ENCODE measurements at regions not wholly inside any gene's neighbourhood (a gene's known extent, or its start where the extent isn't known, plus 50 kb on each side); places are given as distances from the start of the nearest gene placed in this dataset.

DNA sequence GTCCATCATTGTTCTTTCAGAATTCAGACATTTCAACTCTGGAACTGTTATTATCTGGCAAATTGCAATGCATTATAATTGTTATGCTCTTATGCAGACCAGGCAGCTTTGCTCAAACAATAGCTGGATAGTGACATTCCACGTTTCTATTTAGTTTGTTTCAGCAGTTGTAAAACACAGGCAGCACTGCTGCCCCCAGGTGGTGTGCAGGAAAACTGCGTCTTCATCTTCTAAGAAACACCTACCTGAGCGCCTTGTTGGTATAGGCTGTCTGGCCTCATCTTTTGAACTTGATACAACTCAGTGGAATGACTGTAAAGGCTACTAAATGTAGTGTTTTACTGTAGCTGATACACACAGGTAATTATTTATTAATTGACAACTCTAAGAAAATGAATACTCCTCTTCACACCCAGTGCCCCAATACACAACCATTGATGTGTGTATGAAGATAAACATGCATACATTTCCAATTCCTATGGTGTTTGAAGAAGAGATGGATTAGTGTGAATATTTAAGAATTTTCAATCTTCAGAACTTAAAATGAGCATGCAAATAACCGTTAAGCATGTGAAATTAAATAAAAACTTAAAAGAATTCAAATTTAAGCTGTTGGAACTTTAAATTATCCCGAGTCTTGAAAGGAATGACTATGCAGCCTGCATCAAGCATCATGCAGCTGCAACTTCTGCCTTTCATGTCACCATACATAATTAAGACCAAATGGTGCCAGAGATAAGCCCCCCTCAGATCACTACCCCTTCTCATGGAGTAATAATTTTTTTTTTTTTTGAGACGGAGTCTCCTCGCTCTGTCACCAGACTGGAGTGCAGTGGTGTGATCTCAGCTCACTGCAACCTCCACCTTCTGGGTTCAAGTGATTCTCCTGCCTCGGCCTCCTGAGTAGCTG, 85.6 kb downstream of the CD8B2 start:
- no peak for FAIRE-seq

DNA sequence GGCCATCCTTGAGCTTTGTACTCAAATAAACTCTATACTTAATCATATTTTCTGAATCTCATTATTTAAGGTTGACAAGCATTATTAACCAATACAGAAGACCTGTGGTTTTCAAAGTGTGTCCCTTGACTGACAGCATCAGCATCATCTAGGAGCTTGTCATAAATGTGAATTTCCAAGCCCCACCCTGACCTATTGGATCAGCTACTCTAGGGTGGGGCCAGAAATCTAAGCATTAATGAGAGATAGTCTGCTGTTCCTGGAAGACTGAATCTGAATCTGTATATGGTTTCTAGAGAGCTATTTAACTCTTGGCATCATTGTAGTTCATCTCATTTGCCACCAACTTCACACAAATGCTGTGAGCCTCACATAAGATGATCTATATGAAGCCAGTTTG, 86.6 kb downstream of the CD8B2 start:
- FAIRE-seq, result no peak

DNA sequence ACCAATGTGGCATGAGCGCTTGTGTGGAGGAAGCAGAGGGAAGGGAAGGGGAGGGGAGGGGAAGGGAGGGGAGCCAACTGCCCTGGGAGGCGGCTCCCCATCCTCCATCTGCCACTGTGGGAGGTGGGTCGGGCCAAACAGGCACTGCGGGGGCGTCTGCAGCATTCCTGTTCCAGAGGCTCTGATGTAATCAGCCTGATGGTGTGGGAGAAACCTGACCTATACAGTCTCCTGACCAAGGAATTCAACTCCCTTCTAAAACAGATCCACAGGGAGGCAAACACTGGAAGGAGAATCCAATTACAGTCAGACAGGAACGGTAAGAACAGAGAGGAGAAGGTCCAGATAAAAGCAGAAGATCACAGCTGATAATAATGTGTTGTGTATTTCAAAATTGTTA, 88.8 kb downstream of the CD8B2 start:
- no peak for FAIRE-seq

DNA sequence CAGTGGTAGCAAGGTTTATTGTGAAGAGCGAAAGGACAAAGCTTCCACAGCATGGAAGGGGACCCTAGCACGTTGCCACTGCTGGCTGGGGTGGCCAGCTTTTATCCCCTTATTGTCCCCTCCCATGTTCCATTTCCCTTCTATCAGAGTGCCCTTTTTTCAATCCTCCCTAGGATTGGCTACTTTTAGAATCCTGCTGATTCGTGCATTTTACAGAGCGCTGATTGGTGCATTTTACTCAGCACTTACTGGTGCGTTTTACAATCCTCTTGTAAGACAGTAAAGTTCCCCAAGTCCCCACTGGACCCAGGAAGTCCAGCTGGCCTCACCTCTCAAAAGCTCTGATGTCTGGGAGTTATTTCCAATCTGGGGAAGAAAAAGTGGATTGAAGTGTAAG, 90.1 kb downstream of the CD8B2 start:
- FAIRE-seq, result no peak

DNA sequence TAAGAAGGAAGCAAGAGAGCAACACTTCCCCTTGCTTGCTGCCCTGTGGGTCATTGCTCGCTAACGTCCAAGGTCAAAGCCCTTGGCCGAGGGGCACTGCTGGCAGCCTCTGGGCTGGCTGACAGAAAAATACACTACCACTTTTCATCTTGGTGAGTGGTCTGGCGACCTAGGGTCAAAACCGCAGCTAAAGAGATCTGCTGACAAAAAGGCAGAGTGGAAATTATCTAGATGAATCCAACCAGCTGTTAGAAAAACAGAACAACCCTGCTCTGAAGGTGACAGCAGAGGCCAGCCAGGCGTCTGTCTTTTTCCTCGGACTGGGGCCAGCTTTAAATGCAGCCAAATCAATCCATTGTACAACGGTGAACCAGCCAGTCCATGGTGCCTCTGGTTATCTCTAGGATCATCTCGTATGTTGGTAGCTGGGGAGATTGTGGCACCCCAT, 92.6 kb downstream of the CD8B2 start:
- no peak for FAIRE-seq

DNA sequence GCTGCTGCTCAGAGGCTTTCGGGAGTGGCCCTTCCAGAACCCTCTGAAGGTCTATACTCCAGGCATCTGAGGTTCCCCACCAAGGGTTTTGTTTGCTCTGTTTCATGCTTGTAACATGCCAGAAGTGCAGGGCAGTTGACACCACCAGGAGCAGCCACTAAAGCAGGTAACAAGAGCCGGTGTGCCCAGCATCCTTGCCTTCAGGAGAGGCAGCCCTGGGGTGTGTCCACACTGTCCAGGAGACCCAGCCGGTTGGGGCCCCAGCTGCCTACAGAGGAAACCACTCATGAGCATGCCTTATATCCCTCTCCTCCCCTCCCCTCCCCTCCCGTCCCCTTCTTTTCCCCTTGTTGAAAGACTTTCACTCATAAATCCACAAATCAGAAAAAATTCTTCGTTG, 93.1 kb downstream of the CD8B2 start:
- no peak for FAIRE-seq

DNA sequence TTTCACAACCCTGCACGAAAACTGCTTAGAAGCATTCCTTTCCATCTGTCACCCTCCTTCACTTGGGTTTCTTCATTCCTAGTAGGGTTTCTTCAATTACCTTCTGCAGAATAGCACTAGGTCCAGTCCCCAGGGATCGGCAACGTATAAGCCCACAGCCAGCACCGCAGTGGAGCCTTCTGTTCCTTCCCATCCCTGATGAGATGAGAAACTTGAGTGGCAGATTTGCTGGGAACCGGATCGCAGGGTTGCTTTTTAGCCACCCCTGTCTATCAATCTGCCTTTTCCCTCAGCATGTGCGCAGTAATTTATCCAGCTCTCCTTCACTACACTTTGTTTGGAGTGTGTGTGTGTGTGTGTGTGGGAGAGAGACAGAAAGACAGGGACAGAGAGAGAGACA, 94.2 kb downstream of the CD8B2 start:
- no peak for FAIRE-seq

DNA sequence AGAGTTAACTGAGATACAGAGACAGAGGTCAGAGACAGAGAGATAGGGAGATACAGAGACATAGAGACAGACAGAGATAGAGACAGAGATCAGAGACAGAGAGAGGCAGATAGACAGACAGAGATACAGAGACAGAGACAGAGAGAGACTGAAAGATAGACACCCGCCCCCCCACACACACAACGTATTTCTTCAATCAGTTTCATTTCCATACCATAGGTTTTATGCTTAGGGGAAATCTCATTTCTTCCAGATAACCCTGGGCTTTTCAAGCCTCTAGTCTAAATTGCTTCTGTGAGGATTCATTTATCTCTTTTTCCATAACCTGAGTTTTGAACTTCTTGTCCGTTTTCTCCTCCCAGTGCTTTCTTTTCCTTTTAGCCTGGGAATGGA, 94.6 kb downstream of the CD8B2 start:
- FAIRE-seq, result no peak

DNA sequence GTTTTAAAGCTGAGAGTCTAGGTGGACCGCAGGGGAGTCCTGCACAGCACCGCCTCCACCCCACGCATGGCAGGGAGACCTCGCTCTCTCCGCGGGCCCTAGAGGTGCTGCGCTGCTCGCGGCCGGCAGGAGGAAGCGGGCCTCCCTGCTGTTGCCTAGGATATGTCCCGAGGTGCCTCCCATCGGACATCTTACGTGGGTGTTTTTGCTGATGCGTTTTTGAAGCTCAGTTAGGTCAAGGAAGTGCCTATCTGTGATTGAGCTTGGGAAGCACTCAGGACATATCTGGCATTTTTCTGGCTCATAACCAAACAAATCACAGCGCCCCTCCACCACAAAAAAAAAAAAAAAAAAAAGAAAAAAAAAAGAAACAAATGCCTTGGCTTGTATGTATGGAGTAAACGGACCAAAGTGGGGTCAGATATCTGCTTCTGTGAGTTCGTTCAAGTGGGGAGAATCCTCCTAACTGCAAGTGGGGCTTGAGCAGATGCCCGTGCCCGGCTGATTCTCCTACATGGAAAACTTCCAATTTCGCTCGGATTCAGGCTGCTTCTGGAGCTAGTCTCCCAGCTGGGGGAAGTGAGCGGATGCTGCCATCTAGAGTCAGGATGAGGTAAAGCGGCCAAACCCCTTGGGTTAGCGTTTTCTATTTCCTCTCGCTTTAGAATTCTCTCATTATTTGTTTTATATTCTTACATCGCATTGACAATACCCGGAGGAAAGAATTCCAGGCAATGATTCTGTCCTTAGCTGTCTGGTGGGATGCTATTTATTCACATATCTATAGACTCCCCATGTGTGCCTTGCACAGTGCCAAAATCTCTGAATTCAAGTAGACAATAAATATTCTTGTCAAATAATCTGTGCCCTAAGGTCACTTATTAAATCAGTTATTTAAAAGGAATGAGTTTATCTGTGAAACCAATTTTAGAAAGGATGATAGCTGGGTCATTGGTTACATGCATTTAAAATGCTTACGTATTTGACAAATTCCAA, 95.3 kb downstream of the CD8B2 start:
- peak; percentile 82 for FAIRE-seq

DNA sequence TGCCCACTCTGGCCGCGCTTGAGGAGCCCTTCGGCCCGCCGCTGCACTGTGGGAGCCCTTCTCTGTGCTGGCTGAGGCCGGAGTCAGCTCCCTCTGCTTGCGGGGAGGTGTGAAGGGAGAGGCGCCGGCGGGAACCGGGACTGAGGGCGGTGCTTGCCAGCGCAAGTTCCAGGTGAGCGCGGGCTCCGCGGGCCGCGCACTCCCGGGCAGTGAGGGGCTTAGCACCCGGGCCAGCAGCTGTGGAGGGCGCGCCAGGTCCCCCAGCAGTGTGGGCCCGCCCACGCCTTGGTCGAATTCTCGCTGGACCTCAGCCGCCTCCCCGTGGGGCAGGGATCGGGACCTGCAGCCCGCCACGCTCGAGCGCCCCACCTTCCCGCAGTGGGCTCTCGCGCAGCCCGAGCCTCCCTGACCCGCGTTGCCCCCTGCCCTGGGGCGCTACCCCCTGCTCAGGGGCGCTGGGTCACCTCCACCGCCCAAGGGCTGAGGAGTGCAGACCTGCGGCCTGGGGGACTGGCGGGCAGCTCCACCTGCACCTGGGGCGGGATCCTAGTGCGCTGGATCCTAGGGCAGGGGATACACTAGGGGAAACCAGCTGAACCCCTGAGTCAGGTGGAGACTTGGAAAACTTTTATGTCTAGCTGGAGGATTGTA, 97.3 kb downstream of the CD8B2 start:
- no peak for FAIRE-seq

DNA sequence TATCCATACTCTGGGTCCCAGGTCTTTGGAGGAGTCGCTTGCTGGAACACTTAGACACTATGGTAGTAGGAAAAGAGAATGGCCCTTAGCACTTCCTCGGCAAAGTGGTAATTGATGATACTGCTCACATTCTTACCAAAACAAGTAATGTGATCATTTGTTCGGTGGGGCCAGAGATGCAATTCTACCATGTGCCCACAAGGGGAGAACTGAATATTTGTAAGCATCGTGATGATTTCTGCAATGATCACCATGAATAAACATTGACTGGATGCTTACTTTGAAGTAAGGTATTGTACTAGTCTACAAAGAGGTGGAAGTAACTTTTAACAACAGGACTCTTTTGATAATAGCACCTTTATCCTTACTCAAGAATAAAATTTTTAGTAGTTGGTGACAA, 109.7 kb downstream of the CD8B2 start:
- FAIRE-seq, result no peak

DNA sequence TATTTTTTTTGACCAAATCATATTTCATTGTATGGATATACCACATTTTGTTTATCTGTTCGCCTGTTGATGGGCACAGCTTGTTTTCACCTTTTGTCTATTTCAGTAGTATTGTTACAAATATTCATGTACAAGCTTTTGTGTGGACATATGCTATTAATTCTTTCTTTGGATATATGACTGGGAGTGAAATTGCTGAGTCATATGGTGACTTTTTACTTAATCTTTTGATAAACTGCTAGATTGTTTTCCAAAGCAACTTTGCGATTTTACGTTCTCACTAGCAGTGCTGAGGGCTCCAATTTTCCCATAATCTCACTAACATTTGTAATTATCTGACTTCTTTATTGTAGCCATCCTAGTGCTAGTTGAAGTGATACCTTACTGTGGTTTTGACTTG, 112.4 kb downstream of the CD8B2 start:
- no peak for FAIRE-seq

DNA sequence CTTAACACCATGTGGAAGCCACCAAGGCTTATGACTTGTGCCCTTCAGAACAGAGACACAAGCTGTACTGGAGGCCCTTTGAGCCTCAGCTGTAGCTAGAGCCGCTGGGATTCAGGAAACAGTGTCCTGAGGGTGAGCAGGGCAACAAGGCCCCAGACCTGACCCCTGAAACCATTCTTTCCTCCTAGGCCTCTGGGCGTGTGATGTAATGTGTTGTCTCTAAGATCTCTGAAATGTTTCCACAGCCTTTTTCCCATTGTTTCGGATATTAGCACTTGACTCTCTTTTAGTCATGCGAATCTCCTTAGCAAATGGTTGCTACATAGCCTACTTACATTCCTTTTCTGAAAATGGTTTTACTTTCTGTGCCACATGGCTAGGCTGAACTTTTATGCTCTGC, 114.9 kb downstream of the CD8B2 start:
- no peak for FAIRE-seq

DNA sequence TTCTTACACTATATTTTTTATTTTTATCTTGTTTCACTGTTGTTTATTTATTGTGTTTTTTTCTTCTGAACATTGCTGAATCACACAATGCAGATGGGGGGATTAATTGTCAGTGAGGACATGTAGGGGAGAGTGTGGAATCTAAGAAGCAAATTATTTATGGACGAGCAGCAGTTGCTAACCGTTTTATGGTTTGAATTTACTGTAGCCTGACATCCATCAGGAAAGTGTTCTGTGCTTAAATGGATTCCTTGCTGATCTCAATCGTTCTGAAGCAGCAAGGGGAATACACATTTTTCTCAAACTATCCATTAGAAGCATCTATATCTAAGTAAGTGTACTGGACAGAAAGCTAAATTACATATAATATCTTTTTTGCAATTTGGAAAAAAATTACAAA, 119.5 kb downstream of the CD8B2 start:
- no peak for FAIRE-seq

DNA sequence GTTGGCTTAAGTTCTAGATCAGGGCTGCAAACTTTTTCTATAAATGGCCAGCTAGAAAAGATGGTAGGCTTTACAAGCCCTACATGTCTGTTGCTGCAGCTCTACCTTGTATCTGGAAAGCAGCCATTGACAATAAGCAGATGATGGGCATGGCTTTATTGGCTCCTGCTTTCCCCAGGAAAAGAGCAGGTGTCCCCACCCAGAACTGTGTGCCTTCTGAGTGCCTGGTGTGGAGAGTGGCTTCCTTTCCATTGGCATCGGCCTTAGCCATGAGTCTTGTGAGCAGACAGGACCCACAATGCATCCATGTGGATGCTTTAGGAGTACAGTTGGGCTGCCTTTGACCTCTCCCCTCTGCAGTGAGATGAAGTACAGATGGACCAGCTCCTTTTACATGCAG, 120.2 kb downstream of the CD8B2 start:
- FAIRE-seq, result no peak

DNA sequence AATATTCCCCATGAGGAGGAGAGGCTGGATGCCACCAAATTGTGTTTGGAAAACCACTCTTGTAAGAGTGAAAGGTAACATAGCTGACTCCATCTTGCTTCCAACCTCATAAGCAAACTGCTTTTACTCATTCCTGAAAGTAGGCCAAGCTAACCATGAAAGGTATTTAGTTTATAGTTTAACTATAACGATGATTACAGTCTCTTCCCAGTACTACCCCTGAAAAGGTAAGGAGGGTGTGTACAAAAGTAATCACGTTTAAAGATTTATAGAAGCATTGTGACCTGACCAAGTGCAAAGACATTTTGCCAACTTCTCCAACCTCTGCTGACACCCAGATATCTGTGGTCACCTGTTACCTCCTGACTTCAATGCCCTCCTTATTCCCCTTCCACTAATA, 122.6 kb downstream of the CD8B2 start:
- FAIRE-seq, result no peak

DNA sequence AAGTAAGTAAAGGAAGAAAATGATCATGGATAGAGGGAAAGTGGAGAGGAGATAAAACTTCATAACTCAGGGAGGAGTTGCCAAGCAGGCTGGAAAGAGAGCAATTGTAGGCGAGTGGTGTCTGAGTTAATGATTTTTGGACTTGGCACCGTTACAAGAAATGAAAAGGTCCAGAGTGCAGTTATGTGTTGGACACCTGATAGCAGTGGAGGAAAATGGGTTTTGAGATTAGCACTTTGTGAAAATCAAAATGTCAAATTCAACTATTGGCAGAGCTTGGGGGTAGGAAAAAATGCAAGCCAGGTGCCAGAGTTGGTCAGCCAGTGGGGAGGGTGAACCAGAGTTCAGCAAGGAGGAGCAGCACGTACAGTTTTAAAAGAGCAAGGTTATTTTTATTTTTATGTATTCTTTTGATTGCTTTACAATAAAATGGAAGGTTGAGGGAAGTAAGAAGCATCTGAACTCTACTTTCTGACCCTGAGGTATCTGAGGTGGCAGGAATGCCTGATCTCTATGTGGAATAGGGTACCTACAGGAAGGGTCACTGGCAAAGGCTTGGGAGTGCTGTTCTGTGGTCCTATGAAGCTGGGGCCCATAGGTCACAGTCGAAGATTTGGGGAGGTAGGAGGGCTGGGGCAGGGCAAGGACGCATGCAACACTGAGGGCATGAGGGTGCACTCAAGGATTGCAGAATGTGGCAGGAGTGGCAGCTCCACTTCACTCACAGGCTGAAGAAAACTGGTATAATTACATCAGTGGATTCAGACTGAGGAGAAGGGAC, 127.5 kb downstream of the CD8B2 start:
- FAIRE-seq, result no peak

DNA sequence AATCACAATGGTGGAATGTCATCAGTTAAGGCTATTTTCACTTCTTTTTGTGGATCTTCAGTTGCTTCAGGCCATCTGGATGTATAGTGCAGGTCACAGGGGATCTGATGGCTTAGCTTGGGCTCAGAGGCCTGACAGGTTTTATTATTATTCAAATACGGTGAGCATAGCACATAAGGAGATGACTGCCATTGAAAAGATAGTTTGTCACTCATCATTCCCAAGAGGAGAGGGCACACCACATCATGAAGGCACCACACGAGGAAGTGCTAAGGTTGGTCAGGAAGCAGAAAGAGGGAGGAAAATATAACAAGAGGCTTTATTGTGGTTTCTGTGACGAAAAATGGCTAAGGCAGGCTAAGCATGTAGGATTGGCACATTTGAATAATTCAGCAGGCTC, 131.4 kb downstream of the CD8B2 start:
- FAIRE-seq, result no peak

DNA sequence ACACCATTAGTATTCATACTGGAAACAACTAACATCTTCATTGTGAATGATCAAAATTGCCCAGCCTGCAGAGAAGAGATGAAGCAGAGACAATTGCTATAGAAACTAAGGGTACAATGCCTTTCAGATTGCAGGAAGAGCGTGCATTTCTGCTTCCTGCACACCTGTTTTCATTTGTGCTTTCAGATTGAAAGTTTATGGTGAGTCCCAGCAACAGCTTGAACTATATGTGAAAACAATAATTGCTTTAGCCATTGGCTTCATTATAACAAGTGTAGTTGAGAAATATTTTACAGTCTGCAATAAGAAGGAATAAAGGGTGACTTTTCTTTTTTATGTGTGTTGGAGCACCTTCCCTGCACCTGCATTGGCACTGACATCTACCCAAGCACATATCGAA, 136.3 kb downstream of the CD8B2 start:
- FAIRE-seq, result no peak

DNA sequence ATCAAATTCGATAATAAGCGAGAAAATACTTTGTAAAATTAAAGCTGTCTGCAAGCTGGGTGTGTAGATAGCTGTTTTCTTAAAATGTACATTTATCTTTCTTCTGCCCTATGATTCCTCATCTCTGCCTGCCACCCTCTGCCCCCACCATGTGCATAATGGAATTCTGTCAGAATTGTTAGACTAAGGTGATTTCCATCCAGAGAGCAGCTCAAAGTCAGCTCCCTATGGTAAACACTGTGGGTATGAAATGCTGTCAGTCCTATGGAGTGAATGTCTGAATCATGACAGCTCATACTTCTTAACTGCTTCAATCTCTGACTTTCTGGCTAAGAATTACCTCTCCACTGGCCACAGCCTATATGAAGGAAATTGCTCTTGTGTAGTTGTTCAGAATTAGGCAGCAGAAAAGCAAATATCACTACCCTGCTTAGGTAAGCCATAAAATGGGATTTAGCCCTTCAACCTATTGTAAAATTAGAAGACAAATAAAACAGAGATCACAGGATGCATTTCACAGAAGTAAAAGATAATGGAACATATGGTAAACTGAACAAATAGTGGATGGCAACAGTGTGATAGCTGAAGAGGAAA, 137.7 kb downstream of the CD8B2 start:
- no peak for FAIRE-seq

DNA sequence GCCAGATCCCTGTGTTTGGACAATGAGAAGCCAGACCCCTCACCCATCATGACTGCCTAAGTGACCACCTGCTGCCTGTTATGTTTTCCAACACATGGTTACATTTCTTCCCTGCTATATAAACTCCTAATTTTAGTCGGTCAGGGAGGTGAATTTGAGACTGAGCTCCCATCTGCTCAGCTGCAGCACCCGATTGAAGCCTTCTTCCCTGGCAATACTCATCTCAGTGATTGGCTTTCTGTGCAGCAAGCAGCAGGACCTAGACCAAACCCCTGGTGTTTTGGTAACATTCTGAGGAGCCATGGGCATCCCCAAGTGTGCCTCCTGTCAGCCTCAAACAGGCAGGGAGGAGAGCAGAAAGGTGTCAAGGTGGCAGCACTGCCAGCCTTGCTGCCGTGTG, 141.2 kb downstream of the CD8B2 start:
- FAIRE-seq, result no peak

DNA sequence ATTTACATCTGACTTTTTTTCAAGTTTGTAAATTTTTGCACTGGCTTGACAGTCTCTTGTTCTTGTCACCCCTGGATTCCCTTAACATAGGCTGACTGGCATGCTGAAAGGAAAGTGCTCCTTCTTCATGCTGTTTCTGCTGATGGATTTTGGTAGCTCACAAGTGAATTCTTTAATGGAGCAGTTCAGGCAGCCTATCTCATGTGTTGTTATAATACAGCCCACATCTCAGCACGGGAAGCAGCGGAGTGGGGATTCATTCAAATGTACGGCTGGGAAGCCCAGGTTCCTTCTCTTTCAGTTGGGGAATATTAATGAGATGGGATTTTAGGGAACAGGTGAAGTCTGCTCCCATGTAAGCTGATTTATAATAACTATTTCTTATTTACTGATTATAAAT, 142.8 kb downstream of the CD8B2 start:
- no peak for FAIRE-seq

Measured in A204.1 (cell line).